Endometrium (tissue), 2 donors: ENCODE measurements at regions not wholly inside any gene's neighbourhood (a gene's known extent, or its start where the extent isn't known, plus 50 kb on each side); places are given as distances from the start of the nearest gene placed in this dataset.

Experiments
- FAIRE-seq: peaks from 2 replicates; lab custom pipeline; 2012; peaks lifted over from hg19 to GRCh38; lab: Jason Lieb, UNC
- donor health status: control.
- donor health status: control.

GRCh38 chr15:95834028-95834804, 496.3 kb upstream of the NR2F2 start:
- peak; percentile 8 for FAIRE-seq

DNA sequence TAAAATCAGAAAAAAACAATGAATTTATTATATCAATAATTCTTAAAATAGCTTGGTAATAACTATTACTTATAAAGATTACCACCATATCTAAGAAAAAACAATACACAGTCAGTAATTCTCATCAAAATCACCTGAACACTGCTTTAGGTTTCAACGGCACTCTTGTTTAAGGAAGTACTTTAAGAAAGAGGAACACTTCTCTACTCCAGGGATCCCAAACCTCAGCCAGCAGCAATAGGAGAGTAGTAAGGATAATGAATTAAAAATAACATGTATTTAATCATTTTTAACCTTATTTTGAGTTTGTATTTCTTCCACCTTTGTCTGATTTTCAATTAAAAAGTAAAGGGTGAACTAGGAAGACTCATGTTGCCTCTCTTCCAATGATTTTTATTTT, 494.0 kb upstream of the NR2F2 start:
- FAIRE-seq: peak; percentile 21

DNA sequence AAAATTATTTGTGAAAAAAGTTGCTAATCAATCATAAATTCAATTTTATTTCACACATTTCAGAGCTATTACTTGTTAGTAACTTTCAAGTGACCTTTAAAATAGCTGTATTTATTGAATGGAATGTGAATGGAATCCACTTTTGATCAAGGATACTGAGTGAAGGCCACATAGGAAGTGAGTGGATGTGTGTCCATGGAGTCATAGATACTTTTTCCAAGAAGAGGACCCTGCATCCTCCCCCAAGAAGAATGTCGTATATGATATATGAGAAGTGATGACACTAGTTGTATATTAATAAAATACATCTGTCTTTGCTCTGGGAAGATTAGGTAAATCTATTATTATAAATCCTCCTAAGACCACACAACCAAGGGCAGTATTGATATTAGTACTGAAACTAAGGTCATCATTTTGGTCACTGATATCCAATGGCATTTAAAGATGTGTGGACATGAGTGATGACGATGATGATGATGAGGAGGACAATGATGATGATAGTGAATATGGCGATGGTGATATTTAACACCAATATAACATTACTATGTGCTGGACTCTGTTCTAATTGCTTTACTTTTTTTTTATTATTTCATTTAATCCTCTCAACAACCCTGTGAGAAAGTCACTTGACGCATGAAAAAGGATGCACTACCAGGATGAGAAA, 493.0 kb upstream of the NR2F2 start:
- FAIRE-seq: peak; percentile 31

DNA sequence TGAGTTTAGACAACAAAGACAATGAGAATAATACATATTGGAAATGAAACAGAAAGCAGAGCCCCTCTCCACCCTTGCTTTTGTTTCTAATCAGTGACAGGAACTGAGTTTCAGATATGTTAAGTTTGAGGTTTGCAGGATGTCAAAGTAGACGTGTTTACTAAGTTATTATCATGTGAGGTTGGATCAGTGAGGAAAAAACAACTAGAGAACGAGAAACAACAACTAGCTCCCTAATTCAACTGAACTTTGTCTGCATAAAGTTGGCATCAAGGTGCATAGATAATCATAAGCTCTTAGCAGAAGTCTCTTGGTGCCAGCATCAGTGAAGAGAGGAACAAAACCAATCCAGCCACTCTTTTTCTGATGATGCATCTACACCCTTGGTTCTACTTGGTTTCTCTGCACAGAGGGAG, 491.1 kb upstream of the NR2F2 start:
- no peak for FAIRE-seq

DNA sequence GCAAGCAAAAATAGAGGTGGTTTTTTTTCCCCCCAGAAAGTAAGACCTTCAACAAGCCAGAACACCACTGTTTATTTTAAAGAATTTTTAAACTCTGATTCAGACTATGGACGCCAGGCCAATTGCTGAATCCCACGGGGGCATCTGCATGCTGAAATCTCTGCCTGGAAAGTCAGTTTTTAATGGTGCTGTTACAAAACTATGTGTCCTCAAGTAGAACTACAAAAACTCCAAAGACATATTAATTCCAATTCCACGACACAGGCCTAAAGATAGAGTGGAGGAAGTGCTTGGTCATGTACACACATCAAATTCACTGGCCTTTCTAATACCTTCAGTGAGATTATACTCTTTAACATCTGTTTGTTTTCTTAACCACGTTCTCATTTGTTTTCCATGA, 490.5 kb upstream of the NR2F2 start:
- no peak for FAIRE-seq

DNA sequence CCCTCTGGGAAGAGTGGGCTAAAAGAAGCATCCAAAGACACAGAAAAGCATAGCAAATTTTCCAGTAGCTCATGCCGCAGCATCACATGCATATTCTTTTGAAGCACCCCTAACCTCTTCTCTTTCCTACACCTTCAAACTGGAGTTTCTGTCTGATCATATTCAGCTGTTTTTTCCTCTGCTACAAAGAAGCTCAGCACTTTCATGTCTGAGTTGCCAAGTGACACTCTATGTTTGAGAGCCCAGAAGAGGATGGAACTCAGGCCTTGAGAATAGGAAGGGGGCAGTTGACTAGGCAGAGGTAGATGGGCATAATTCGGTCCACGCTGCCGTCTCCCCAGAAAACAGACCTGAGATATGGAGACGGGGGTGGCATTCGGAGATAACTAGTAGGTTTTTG, 489.6 kb upstream of the NR2F2 start:
- no peak for FAIRE-seq

- FAIRE-seq: no peak
Measured at GRCh38 chr15:95842576-95842975, 487.9 kb upstream of the NR2F2 start.

- FAIRE-seq: no peak
Measured at GRCh38 chr15:95843241-95843910, 487.1 kb upstream of the NR2F2 start.

GRCh38 chr15:95845862-95846515, 484.5 kb upstream of the NR2F2 start:
- FAIRE-seq: no peak

DNA sequence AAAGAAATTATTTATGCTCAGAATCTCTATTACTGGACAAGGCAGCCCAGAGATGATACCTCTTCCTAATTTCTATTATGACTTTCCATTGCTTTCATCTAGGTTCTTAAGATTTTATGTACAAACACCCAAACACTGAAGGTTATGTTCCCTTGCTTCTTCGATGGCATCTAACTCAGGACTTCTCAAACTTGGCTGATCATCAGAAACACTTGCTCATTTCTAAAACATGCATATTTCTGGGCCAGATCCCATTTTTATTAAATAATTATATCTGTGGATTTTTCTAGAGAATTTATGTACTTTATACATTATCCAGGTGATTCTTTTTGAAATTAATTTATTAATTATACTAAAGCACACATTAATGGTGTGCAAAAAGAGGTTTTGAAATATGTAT, 482.4 kb upstream of the NR2F2 start:
- FAIRE-seq: no peak

GRCh38 chr15:95850837-95851236, 479.7 kb upstream of the NR2F2 start:
- no peak for FAIRE-seq

DNA sequence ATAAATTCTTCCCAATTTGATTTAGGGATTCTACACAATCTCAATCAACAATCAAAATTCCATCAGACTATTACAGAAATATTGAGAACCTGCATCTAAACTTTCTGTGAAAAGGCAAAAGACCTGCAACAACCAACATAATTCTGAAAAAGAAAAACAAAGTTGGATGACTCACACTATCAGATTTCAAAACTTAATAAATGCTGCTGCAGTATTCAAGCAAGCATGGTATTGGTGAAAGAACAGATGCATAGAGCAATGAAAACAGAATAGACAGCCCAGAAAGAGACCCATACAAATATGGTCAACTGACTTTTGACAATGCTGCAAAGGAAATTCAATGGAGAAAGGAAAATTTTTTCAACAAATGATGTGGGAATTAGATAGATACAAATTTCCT, 477.1 kb upstream of the NR2F2 start:
- FAIRE-seq: no peak

- no peak for FAIRE-seq
Measured at GRCh38 chr15:95857124-95857757, 473.3 kb upstream of the NR2F2 start.

- FAIRE-seq: no peak
Measured at GRCh38 chr15:95857758-95858157, 472.7 kb upstream of the NR2F2 start.

DNA sequence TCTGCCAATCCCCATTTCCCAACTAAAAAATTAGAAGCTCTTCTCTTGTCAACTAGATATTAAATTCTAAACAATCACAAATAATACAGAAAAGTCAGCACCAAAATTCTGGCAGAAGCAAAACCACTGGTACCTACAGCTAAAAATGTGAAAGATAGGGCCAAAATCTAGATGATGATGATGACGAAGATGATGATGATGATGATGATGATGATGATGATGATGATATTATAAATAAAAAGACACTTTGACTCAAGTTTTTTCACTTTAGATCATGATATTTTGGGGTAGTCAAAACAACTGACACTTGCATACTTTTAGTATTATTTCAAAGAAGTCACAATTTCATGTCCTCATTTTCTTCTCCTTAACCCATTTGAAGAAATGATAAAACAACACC, 470.1 kb upstream of the NR2F2 start:
- no peak for FAIRE-seq

GRCh38 chr15:95864467-95864886, 466.0 kb upstream of the NR2F2 start:
- FAIRE-seq: no peak

GRCh38 chr15:95865330-95865739, 465.2 kb upstream of the NR2F2 start:
- no peak for FAIRE-seq

- FAIRE-seq: no peak
Measured at GRCh38 chr15:95866711-95867440, 463.6 kb upstream of the NR2F2 start.

DNA sequence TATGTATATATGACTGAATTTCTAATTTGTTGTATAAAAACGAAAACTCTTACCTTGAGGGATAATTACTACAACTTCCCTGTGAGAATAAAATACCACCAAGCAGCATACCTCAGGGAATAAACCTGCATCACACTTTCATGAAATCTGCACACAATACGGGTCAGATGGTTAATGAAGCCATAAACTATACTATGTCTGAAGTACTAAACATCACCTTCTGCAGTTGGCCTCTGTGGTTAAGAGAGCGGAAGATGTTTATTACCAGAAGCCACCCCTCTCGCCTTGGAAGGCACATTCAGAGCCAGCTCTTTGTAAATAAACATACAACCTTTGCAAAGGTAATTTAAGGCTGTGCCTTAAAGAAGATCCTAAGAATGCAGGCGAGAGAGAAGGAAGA, 462.1 kb upstream of the NR2F2 start:
- FAIRE-seq: no peak

DNA sequence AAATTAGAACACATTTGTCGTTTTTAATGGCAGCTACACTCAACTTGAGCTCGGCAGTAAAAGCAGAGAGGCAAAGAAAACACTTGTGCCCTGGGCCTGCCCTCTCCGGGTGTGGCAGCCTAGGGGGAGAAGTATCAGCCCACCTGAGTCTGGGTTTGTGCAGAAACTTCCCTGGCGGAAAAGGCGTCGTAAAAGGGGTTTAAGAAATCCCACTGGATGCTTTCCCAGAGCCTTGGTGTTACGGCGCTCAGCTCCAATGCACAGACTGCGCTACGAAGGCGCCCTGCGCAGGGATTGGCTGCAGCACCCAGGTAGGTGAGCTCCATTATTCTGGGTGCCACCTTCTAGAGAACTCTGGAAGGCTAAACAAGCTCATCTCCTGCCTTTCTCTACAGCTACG, 461.5 kb upstream of the NR2F2 start:
- FAIRE-seq: no peak

DNA sequence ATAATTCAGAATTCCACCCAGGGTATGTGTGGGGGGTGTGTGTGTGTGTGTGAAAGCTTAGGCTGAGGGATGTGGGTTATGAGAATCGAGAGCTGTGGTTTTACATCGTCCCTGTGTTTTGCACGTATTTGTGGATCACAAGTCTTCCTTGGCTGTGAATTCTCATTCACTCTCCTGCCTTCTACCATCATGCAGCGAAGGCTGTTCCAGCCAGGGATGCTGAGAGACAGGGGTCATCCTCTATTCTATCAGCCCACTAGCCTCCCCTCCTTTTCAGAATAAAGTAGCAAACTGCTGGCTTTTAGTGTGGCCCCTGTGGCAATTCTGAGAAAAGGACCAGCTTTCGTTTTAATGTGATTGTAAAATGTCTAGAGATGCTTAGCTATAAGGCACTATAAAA, 460.6 kb upstream of the NR2F2 start:
- FAIRE-seq: no peak

DNA sequence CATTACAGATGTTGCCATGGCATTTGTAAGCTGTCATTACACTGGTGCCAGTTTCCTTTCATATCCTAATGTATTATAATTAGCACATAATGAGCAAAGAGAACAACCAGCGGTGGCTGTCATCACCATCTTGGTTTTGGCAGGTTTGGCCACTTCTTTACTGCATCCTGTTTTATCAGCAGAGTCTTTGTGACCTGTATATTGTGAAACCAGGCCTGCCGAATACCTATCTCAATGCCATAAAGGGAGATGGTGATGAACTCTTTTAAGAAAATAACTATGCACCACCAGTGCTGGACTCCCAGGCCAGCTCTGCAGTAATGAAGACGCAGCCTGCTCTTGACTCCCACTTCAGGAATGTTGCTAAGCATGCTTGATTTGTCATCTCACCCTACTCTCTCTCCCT, 458.1 kb upstream of the NR2F2 start:
- FAIRE-seq: no peak
